ENCODE measurements at regions not wholly inside any gene's neighbourhood (a gene's known extent, or its start where the extent isn't known, plus 50 kb on each side); places are given as distances from the start of the nearest gene placed in this dataset.

- 36 to 49% (median 38%) methylated on average over 11 of the region's 11 CpGs for WGBS, 3 donors
- intact Hi-C loops (cut with DNase I), result no loop called here
- ATAC-seq, result peak; percentile 29 to 65 (median 52)
Measured at GRCh38 chr1:20413136-20413775, 72.8 kb downstream of the CAMK2N1 start.

GRCh38 chr1:20411196-20411980 lies 74.6 kb downstream of the CAMK2N1 start:
- no peak overlapping the region for H3K27ac ChIP-seq
- H3K27me3 ChIP-seq (ENCODE audit: insufficient read depth in 3 of 3, low read length in 2 of 3), result no peaks in the 10 kb centered on the region
- 59 to 68% (median 65%) methylated on average over 10 of the region's 10 CpGs for WGBS, 3 donors
- H3K9me3 ChIP-seq, result no peaks in the 10 kb centered on the region
- no peak for TF ChIP-seq CTCF (IDR thresholded peaks at IDR 0.05)
- H3K4me1 ChIP-seq, result no peaks in the 10 kb centered on the region
- DNase-seq (peak in 1 of 2 donors; percentile 43), ATAC-seq (peak in 3 of 4 donors; percentile 38 to 56 (median 44))
- intact Hi-C loops (cut with DNase I), result no loop called here
- H3K4me3 ChIP-seq, result no peak overlapping the region
- H3K36me3 ChIP-seq (ENCODE audit: insufficient read depth in 1 of 2, low read depth in 1 of 2), result no peaks in the 10 kb centered on the region

More at GRCh38 chr1:20413136-20413775, 72.8 kb downstream of the CAMK2N1 start:
- DNase-seq, result no peak
- H3K9me3 ChIP-seq, result no peaks in the 10 kb centered on the region
- no peaks in the 10 kb centered on the region for H3K36me3 ChIP-seq (ENCODE audit: insufficient read depth in 1 of 2, low read depth in 1 of 2)
- TF ChIP-seq CTCF (IDR thresholded peaks at IDR 0.05), result no peak
- H3K4me1 ChIP-seq, result no peaks in the 10 kb centered on the region
- no peak overlapping the region for H3K27ac ChIP-seq
- peaks cover 0 to under 1% (median 0%) of the 10 kb centered on the region in 3 donors for H3K27me3 ChIP-seq (ENCODE audit: insufficient read depth in 3 of 3, low read length in 2 of 3)
- H3K4me3 ChIP-seq, result no peak overlapping the region

- TF ChIP-seq CTCF (IDR thresholded peaks at IDR 0.05), result no peak
- intact Hi-C loops (cut with DNase I), result no loop called here
- ATAC-seq, result no peak
- Histone ChIP-seq H3K36me3 (ENCODE audit: insufficient read depth in 1 of 2, low read depth in 1 of 2) (no peaks in the 10 kb centered on the region), H3K27me3 (ENCODE audit: insufficient read depth in 3 of 3, low read length in 2 of 3) (peaks cover 0 to under 1% (median 0%) of the 10 kb centered on the region in 3 donors), H3K4me3 (no peak overlapping the region), H3K9me3 (no peaks in the 10 kb centered on the region), H3K4me1 (no peaks in the 10 kb centered on the region), H3K27ac (no peak overlapping the region)
- 91 to 98% (median 97%) methylated on average over 1 of the region's 1 CpG for WGBS, 3 donors
- DNase-seq, result no peak
Measured at GRCh38 chr1:20410503-20410902, 75.5 kb downstream of the CAMK2N1 start.

GRCh38 chr1:20409971-20410370 lies 76.0 kb downstream of the CAMK2N1 start:
- no peak for DNase-seq
- Histone ChIP-seq H3K27me3 (ENCODE audit: insufficient read depth in 3 of 3, low read length in 2 of 3) (peaks cover 0 to 3% (median 0%) of the 10 kb centered on the region in 3 donors), H3K27ac (no peak overlapping the region), H3K36me3 (ENCODE audit: insufficient read depth in 1 of 2, low read depth in 1 of 2) (no peaks in the 10 kb centered on the region), H3K4me1 (no peaks in the 10 kb centered on the region), H3K4me3 (no peak overlapping the region), H3K9me3 (no peaks in the 10 kb centered on the region)
- intact Hi-C loops (cut with DNase I), result no loop called here
- WGBS, 3 donors, result 77 to 81% (median 78%) methylated on average over 8 of the region's 8 CpGs
- TF ChIP-seq CTCF (IDR thresholded peaks at IDR 0.05), result no peak
- ATAC-seq, result no peak
